ENCODE measurements at regions not wholly inside any gene's neighbourhood (a gene's known extent, or its start where the extent isn't known, plus 50 kb on each side); places are given as distances from the start of the nearest gene placed in this dataset.

GRCh38 chr2:117631152-117631945, 183.1 kb upstream of the DDX18 start:
- Histone ChIP-seq H4K20me1 (ENCODE audit: insufficient read depth, low read length) (no peaks in the 10 kb centered on the region), H3K27ac (ENCODE audit: low read depth, low read length) (no peak overlapping the region), H3K27me3 (ENCODE audit: insufficient read depth, low read length) (no peaks in the 10 kb centered on the region), H3K4me2 (ENCODE audit: insufficient read depth, low read length) (no peak overlapping the region), H2AFZ (ENCODE audit: low read length) (no peak overlapping the region), H3K9me3 (ENCODE audit: low read depth, low read length) (no peaks in the 10 kb centered on the region), H3K4me1 (ENCODE audit: insufficient read depth, low read length) (no peaks in the 10 kb centered on the region), H3K36me3 (ENCODE audit: insufficient read depth, low read length) (no peaks in the 10 kb centered on the region), H3K79me2 (ENCODE audit: insufficient read depth, low read length) (no peaks in the 10 kb centered on the region), H3K4me3 (ENCODE audit: insufficient read depth, low read length) (no peak overlapping the region)
- no peak for DNase-seq (ENCODE audit: insufficient read length, low spot score, missing footprints)
- no peak for TF ChIP-seq CTCF (IDR thresholded peaks at IDR 0.05; ENCODE audit: extremely low read depth, low read depth, low read length)

- Histone ChIP-seq H3K27ac (ENCODE audit: low read depth, low read length) (no peak overlapping the region), H4K20me1 (ENCODE audit: insufficient read depth, low read length) (no peaks in the 10 kb centered on the region), H3K4me3 (ENCODE audit: insufficient read depth, low read length) (no peak overlapping the region), H3K9me3 (ENCODE audit: low read depth, low read length) (no peaks in the 10 kb centered on the region), H3K36me3 (ENCODE audit: insufficient read depth, low read length) (no peaks in the 10 kb centered on the region), H3K4me1 (ENCODE audit: insufficient read depth, low read length) (no peaks in the 10 kb centered on the region), H2AFZ (ENCODE audit: low read length) (no peak overlapping the region), H3K4me2 (ENCODE audit: insufficient read depth, low read length) (no peak overlapping the region), H3K27me3 (ENCODE audit: insufficient read depth, low read length) (no peaks in the 10 kb centered on the region), H3K79me2 (ENCODE audit: insufficient read depth, low read length) (no peaks in the 10 kb centered on the region)
- no peak for TF ChIP-seq CTCF (IDR thresholded peaks at IDR 0.05; ENCODE audit: extremely low read depth, low read depth, low read length)
- no peak for DNase-seq (ENCODE audit: insufficient read length, low spot score, missing footprints)
These were observed 179.0 kb upstream of the DDX18 start for GRCh38 chr2:117635481-117635880.

GRCh38 chr2:117639401-117639800, 175.1 kb upstream of the DDX18 start:
- H3K27ac ChIP-seq (ENCODE audit: low read depth, low read length), result no peak overlapping the region
- no peaks in the 10 kb centered on the region for H3K27me3 ChIP-seq (ENCODE audit: insufficient read depth, low read length)
- no peak overlapping the region for H3K4me3 ChIP-seq (ENCODE audit: insufficient read depth, low read length)
- no peaks in the 10 kb centered on the region for H3K4me1 ChIP-seq (ENCODE audit: insufficient read depth, low read length)
- TF ChIP-seq CTCF (IDR thresholded peaks at IDR 0.05; ENCODE audit: extremely low read depth, low read depth, low read length), result no peak
- no peaks in the 10 kb centered on the region for H3K79me2 ChIP-seq (ENCODE audit: insufficient read depth, low read length)
- no peak for DNase-seq (ENCODE audit: insufficient read length, low spot score, missing footprints)
- no peak overlapping the region for H3K4me2 ChIP-seq (ENCODE audit: insufficient read depth, low read length)
- H3K9me3 ChIP-seq (ENCODE audit: low read depth, low read length), result no peaks in the 10 kb centered on the region
- no peaks in the 10 kb centered on the region for H4K20me1 ChIP-seq (ENCODE audit: insufficient read depth, low read length)
- H3K36me3 ChIP-seq (ENCODE audit: insufficient read depth, low read length), result no peaks in the 10 kb centered on the region
- H2AFZ ChIP-seq (ENCODE audit: low read length), result no peak overlapping the region

GRCh38 chr2:117644403-117644802, 170.1 kb upstream of the DDX18 start:
- peaks cover 4% of the 10 kb centered on the region for H3K9me3 ChIP-seq (ENCODE audit: low read depth, low read length)
- DNase-seq (ENCODE audit: insufficient read length, low spot score, missing footprints), result peak; percentile 49
- H3K4me1 ChIP-seq (ENCODE audit: insufficient read depth, low read length), result no peaks in the 10 kb centered on the region
- H2AFZ ChIP-seq (ENCODE audit: low read length), result no peak overlapping the region
- no peak overlapping the region for H3K4me2 ChIP-seq (ENCODE audit: insufficient read depth, low read length)
- no peak for TF ChIP-seq CTCF (IDR thresholded peaks at IDR 0.05; ENCODE audit: extremely low read depth, low read depth, low read length)
- H3K79me2 ChIP-seq (ENCODE audit: insufficient read depth, low read length), result no peaks in the 10 kb centered on the region
- H3K27ac ChIP-seq (ENCODE audit: low read depth, low read length), result no peak overlapping the region
- H3K4me3 ChIP-seq (ENCODE audit: insufficient read depth, low read length), result no peak overlapping the region
- no peaks in the 10 kb centered on the region for H3K36me3 ChIP-seq (ENCODE audit: insufficient read depth, low read length)
- no peaks in the 10 kb centered on the region for H3K27me3 ChIP-seq (ENCODE audit: insufficient read depth, low read length)
- no peaks in the 10 kb centered on the region for H4K20me1 ChIP-seq (ENCODE audit: insufficient read depth, low read length)

Data from osteoblast (primary cell).